Nephron (organoid): ENCODE measurements at regions not wholly inside any gene's neighbourhood (a gene's known extent, or its start where the extent isn't known, plus 50 kb on each side); places are given as distances from the start of the nearest gene placed in this dataset.

ENCODE experiments used
- H3K27ac Mint-ChIP-seq, 3 experiments: 2 replicates each; pipeline ENCODE4 v1.8.0; 2020; ENCODE audit warnings: mixed read lengths in 3 of 3, mild to moderate bottlenecking in 2 of 3, moderate library complexity in 1 of 3
- H3K27me3 Mint-ChIP-seq: 2 replicates; pipeline ENCODE4 v1.8.0; 2021; ENCODE audit warnings: low read depth, mild to moderate bottlenecking, moderate library complexity, mixed read lengths
- H3K36me3 Mint-ChIP-seq: 2 replicates; pipeline ENCODE4 v1.8.0; 2020; ENCODE audit warnings: low read depth, mixed read lengths
- H3K4me1 Mint-ChIP-seq: 2 replicates; pipeline ENCODE4 v1.8.0; 2020; ENCODE audit warnings: mixed read lengths
- H3K4me3 Mint-ChIP-seq, 3 experiments: 2 replicates each; pipeline ENCODE4 v1.8.0; 2020; ENCODE audit warnings: mild to moderate bottlenecking in 3 of 3, mixed read lengths in 3 of 3, moderate library complexity in 2 of 3
- H3K9me3 Mint-ChIP-seq: 2 replicates; pipeline ENCODE4 v1.8.0; 2020; ENCODE audit warnings: mixed read lengths
- CTCF ChIP-seq, 3 experiments: fragments of 200-600 bp; sonication (generic); IDR thresholded peaks; one replicate each; pipeline ENCODE4 v1.5.0; 2021; ENCODE audit warnings: antibody characterized with exemption in 3 of 3; ENCODE audit not compliant: unreplicated experiment in 3 of 3

GRCh38 chr6:163675611-163676010 is 261.1 kb downstream of the QKI start:
- Mint-ChIP-seq H3K9me3 (peaks cover 4% of the 10 kb centered on the region), H3K4me1 (no peaks in the 10 kb centered on the region), H3K4me3 (no peak overlapping the region), H3K27ac (no peak overlapping the region), H3K36me3 (no peaks in the 10 kb centered on the region), H3K27me3 (peaks cover 4% of the 10 kb centered on the region)
- TF ChIP-seq CTCF (IDR thresholded peaks at IDR 0.05; ENCODE audit: unreplicated experiment in 3 of 3), result no peak

GRCh38 chr6:163672710-163673109 is 258.2 kb downstream of the QKI start:
- no peak overlapping the region for H3K27ac Mint-ChIP-seq
- no peaks in the 10 kb centered on the region for H3K36me3 Mint-ChIP-seq
- peaks cover 7% of the 10 kb centered on the region for H3K4me1 Mint-ChIP-seq
- H3K27me3 Mint-ChIP-seq, result peaks cover 7% of the 10 kb centered on the region
- H3K4me3 Mint-ChIP-seq, result no peak overlapping the region
- no peak for TF ChIP-seq CTCF (IDR thresholded peaks at IDR 0.05; ENCODE audit: unreplicated experiment in 3 of 3)
- H3K9me3 Mint-ChIP-seq, result peaks cover 4% of the 10 kb centered on the region

- no peak overlapping the region for H3K4me3 Mint-ChIP-seq
- H3K27ac Mint-ChIP-seq, result no peak overlapping the region
- peaks cover 11% of the 10 kb centered on the region for H3K27me3 Mint-ChIP-seq
- H3K9me3 Mint-ChIP-seq, result peaks cover 4% of the 10 kb centered on the region
- no peak for TF ChIP-seq CTCF (IDR thresholded peaks at IDR 0.05; ENCODE audit: unreplicated experiment in 3 of 3)
- H3K36me3 Mint-ChIP-seq, result no peaks in the 10 kb centered on the region
- H3K4me1 Mint-ChIP-seq, result peaks cover 16% of the 10 kb centered on the region
Observed at GRCh38 chr6:163671791-163672190, 257.3 kb downstream of the QKI start.

- Mint-ChIP-seq H3K27me3 (peaks cover 11% of the 10 kb centered on the region), H3K4me3 (no peak overlapping the region), H3K9me3 (peaks cover 4% of the 10 kb centered on the region), H3K36me3 (no peaks in the 10 kb centered on the region), H3K4me1 (peaks cover 20% of the 10 kb centered on the region), H3K27ac (no peak overlapping the region)
- no peak for TF ChIP-seq CTCF (IDR thresholded peaks at IDR 0.05; ENCODE audit: unreplicated experiment in 3 of 3)
Observed at GRCh38 chr6:163671355-163671754, 256.8 kb downstream of the QKI start.

GRCh38 chr6:163670336-163670735 is 255.8 kb downstream of the QKI start:
- H3K27me3 Mint-ChIP-seq, result peaks cover 11% of the 10 kb centered on the region
- no peak for TF ChIP-seq CTCF (IDR thresholded peaks at IDR 0.05; ENCODE audit: unreplicated experiment in 3 of 3)
- no peak overlapping the region for H3K4me3 Mint-ChIP-seq
- peaks cover 4% of the 10 kb centered on the region for H3K9me3 Mint-ChIP-seq
- H3K27ac Mint-ChIP-seq, result no peak overlapping the region
- H3K36me3 Mint-ChIP-seq, result no peaks in the 10 kb centered on the region
- H3K4me1 Mint-ChIP-seq, result peaks cover 23% of the 10 kb centered on the region

- H3K4me1 Mint-ChIP-seq, result peaks cover 23% of the 10 kb centered on the region
- TF ChIP-seq CTCF (IDR thresholded peaks at IDR 0.05; ENCODE audit: unreplicated experiment in 3 of 3), result no peak
- no peak overlapping the region for H3K4me3 Mint-ChIP-seq
- no peaks in the 10 kb centered on the region for H3K36me3 Mint-ChIP-seq
- H3K9me3 Mint-ChIP-seq, result no peaks in the 10 kb centered on the region
- peak overlapping the region; percentile 44 to 81 (median 46) for H3K27ac Mint-ChIP-seq
- H3K27me3 Mint-ChIP-seq, result peaks cover 7% of the 10 kb centered on the region
Observed at GRCh38 chr6:163668061-163668426, 253.5 kb downstream of the QKI start.
